ENCODE measurements at regions not wholly inside any gene's neighbourhood (a gene's known extent, or its start where the extent isn't known, plus 50 kb on each side); places are given as distances from the start of the nearest gene placed in this dataset.

- H3K9me3 Mint-ChIP-seq = no peaks in the 10 kb centered on the region
- H3K23me2 ChIP-seq (ENCODE audit: insufficient read length, low read depth, low read length, poor library complexity, severe bottlenecking) = no peaks in the 10 kb centered on the region
These were observed 139.6 kb downstream of the MTX3 start for GRCh38 chr5:79851391-79851863.

More at GRCh38 chr5:79851391-79851863, 139.6 kb downstream of the MTX3 start:
- no peak overlapping the region for H4K91ac ChIP-seq (ENCODE audit: insufficient read length, low read depth, low read length)
- H3K18ac ChIP-seq (ENCODE audit: insufficient read length, low read depth, low read length) = no peak overlapping the region
- no peak overlapping the region for H3K4me2 ChIP-seq (ENCODE audit: insufficient read depth, insufficient read length, low read length)
- no peak overlapping the region for H3K9ac ChIP-seq (ENCODE audit: extremely low read depth, insufficient read length, low read length)
- H2AK5ac ChIP-seq (ENCODE audit: insufficient read length, low read length) = no peak overlapping the region
- H3K79me2 ChIP-seq (ENCODE audit: insufficient read depth, low read length) = no peaks in the 10 kb centered on the region
- H3K9me3 ChIP-seq (ENCODE audit: control insufficient read depth, low read depth, low read length) = no peaks in the 10 kb centered on the region
- TF ChIP-seq CTCF (conservative IDR thresholded peaks at IDR 0.05) = no peak
- WGBS (ENCODE audit: extremely low coverage, insufficient read length, low lambda C conversion rate) = no CpG with 5 or more reads among the region's 7 CpGs
- DNase-seq = no peak
- H3K4ac ChIP-seq (ENCODE audit: low read depth, low read length) = no peak overlapping the region
- H4K8ac ChIP-seq (replicated peaks; ENCODE audit: insufficient read length, low read depth, low read length) = no peak overlapping the region
- no peak overlapping the region for H2BK5ac ChIP-seq (ENCODE audit: insufficient read length, low read length)
- H4K20me1 ChIP-seq (ENCODE audit: control insufficient read depth, insufficient read depth, insufficient read length) = no peaks in the 10 kb centered on the region
- H3K14ac ChIP-seq (ENCODE audit: insufficient read depth, low read length) = no peak overlapping the region
- H2BK12ac ChIP-seq (ENCODE audit: insufficient read length, low read depth, low read length) = no peak overlapping the region
- no peaks in the 10 kb centered on the region for H3K4me1 ChIP-seq (ENCODE audit: insufficient read depth, low read length)
- H3K79me1 ChIP-seq (ENCODE audit: insufficient read depth, low read depth, low read length, poor library complexity, severe bottlenecking) = no peaks in the 10 kb centered on the region
- Mint-ChIP-seq H3K27ac (no peak overlapping the region), H3K36me3 (ENCODE audit: insufficient read depth in 1 of 3, low read depth in 3 of 3) (no peaks in the 10 kb centered on the region), H3K4me3 (no peak overlapping the region), H3K27me3 (ENCODE audit: low read depth) (peaks cover 2% of the 10 kb centered on the region), H3K4me1 (no peaks in the 10 kb centered on the region)
- H4K5ac ChIP-seq (ENCODE audit: insufficient read length, low read depth, low read length) = no peak overlapping the region
- H2BK120ac ChIP-seq (ENCODE audit: low read depth, low read length, poor library complexity, severe bottlenecking) = no peak overlapping the region
- no peak overlapping the region for H3K27ac ChIP-seq (ENCODE audit: insufficient read length, low read depth, low read length)
- H2BK15ac ChIP-seq (ENCODE audit: low read depth, low read length) = no peak overlapping the region
- H3K27me3 ChIP-seq (ENCODE audit: insufficient read depth, low read length) = no peaks in the 10 kb centered on the region
- H3T11ph ChIP-seq (ENCODE audit: low read length) = no peak overlapping the region
- no peak overlapping the region for H2AFZ ChIP-seq (ENCODE audit: low read length)
- no peak overlapping the region for H3K56ac ChIP-seq (ENCODE audit: insufficient read length, low read depth, low read length)
- no peak overlapping the region for H2BK20ac ChIP-seq (ENCODE audit: low read depth, low read length, poor library complexity, severe bottlenecking)
- no peak overlapping the region for H3K23ac ChIP-seq (ENCODE audit: insufficient read length, low read depth, low read length)
